Neural cell (in vitro differentiated cells): ENCODE measurements at regions not wholly inside any gene's neighbourhood (a gene's known extent, or its start where the extent isn't known, plus 50 kb on each side); places are given as distances from the start of the nearest gene placed in this dataset.

Experiments
- H2AFZ ChIP-seq: fragments of 200-600, 300-800 bp; sonication (generic), shearing (Covaris generic); 2 replicates; pipeline ENCODE4 v1.6.0; 2014; ENCODE audit warnings: low read depth, mild to moderate bottlenecking, antibody characterized with exemption, low read length, moderate library complexity
- H3F3A ChIP-seq: fragments of 200-600 bp; shearing (Covaris generic); 2 replicates; pipeline ENCODE4 v1.6.1; 2016; ENCODE audit warnings: mild to moderate bottlenecking, moderate library complexity, mixed read lengths, antibody characterized with exemption, low read length; ENCODE audit not compliant: insufficient read depth, poor library complexity, severe bottlenecking
- H3K27ac ChIP-seq: fragments of 200-600, 300-800 bp; sonication (generic), shearing (Covaris generic); 2 replicates; pipeline ENCODE4 v1.5.1; 2014; ENCODE audit warnings: mild to moderate bottlenecking, low read length, moderate library complexity
- H3K27me3 ChIP-seq: fragments of 300-800, 200-600 bp; sonication (generic), shearing (Covaris generic); 2 replicates; pipeline ENCODE4 v1.6.0; 2014; ENCODE audit warnings: mild to moderate bottlenecking, low read depth, low read length, moderate library complexity; ENCODE audit not compliant: insufficient read depth
- H3K36me3 ChIP-seq: fragments of 300-800, 200-600 bp; sonication (generic), shearing (Covaris generic); 2 replicates; pipeline ENCODE4 v1.5.1; 2014; ENCODE audit warnings: mild to moderate bottlenecking, antibody characterized with exemption, low read length, moderate library complexity; ENCODE audit not compliant: insufficient read depth
- H3K4me2 ChIP-seq: fragments of 300-800, 200-600 bp; sonication (generic), shearing (Covaris generic); 2 replicates; pipeline ENCODE4 v1.6.0; 2014; ENCODE audit warnings: mild to moderate bottlenecking, low read length
- H3K4me3 ChIP-seq: fragments of 300-800, 200-600 bp; sonication (generic), shearing (Covaris generic); 2 replicates; pipeline ENCODE4 v1.5.1; 2014; ENCODE audit warnings: mild to moderate bottlenecking, low read length, moderate library complexity
- H3K79me2 ChIP-seq: fragments of 200-600 bp; shearing (Covaris generic); replicated peaks from 2 replicates; pipeline ENCODE4 v1.6.0; 2014; ENCODE audit warnings: mild to moderate bottlenecking, low read length, moderate library complexity; ENCODE audit not compliant: insufficient read depth
- H3K9ac ChIP-seq: fragments of 300-800, 200-600 bp; sonication (generic), shearing (Covaris generic); 2 replicates; pipeline ENCODE4 v1.6.1; 2016; ENCODE audit warnings: mild to moderate bottlenecking, low read length, mixed read lengths
- H3K9me2 ChIP-seq: fragments of 200-600 bp; shearing (Covaris generic); 2 replicates; pipeline ENCODE4 v1.6.1; 2016; ENCODE audit warnings: mild to moderate bottlenecking, low read length, mixed read lengths; ENCODE audit not compliant: insufficient read depth
- H3K9me3 ChIP-seq: fragments of 200-600, 300-800 bp; sonication (generic), shearing (Covaris generic); 2 replicates; pipeline ENCODE4 v1.6.1; 2016; ENCODE audit warnings: mild to moderate bottlenecking, mixed run types, low read length, moderate library complexity, mixed read lengths
- H4K20me1 ChIP-seq: fragments of 200-600 bp; shearing (Covaris generic); 2 replicates; pipeline ENCODE4 v1.6.1; 2016; ENCODE audit warnings: mild to moderate bottlenecking, mixed run types; ENCODE audit not compliant: insufficient read depth
- CTCF ChIP-seq: fragments of 450-650 bp; IDR thresholded peaks from 2 replicates; pipeline ENCODE4 v1.5.1; 2014; ENCODE audit warnings: antibody characterized with exemption, mild to moderate bottlenecking, moderate library complexity; ENCODE audit not compliant: poor library complexity, severe bottlenecking
- EP300 ChIP-seq: fragments of 450-650 bp; conservative IDR thresholded peaks from 2 replicates; pipeline ENCODE4 v1.6.1; 2014; ENCODE audit warnings: antibody characterized with exemption, mild to moderate bottlenecking, moderate library complexity; ENCODE audit not compliant: poor library complexity, severe bottlenecking
- EZH2 ChIP-seq: fragments of 200-600, 300-800 bp; shearing (Covaris generic), sonication (generic); IDR thresholded peaks from 2 replicates; pipeline ENCODE4 v1.6.1; 2014; ENCODE audit warnings: antibody characterized with exemption, low read length, borderline replicate concordance, mild to moderate bottlenecking; ENCODE audit not compliant: insufficient read depth, poor library complexity, severe bottlenecking
- MXI1 ChIP-seq: fragments of 450-650 bp; conservative IDR thresholded peaks from 2 replicates; pipeline ENCODE4 v1.6.1; 2014; ENCODE audit warnings: antibody characterized with exemption, mild to moderate bottlenecking; ENCODE audit not compliant: poor library complexity, severe bottlenecking
- POLR2AphosphoS5 ChIP-seq: IDR thresholded peaks from 2 replicates; pipeline ENCODE4 v1.6.1; 2012
- RAD21 ChIP-seq: fragments of 450-650 bp; conservative IDR thresholded peaks from 2 replicates; pipeline ENCODE4 v1.6.1; 2014; ENCODE audit warnings: antibody characterized with exemption, mild to moderate bottlenecking, moderate library complexity
- REST ChIP-seq: IDR thresholded peaks from 2 replicates; pipeline ENCODE4 v1.6.1; 2012; ENCODE audit warnings: borderline replicate concordance
- SMC3 ChIP-seq: fragments of 450-650 bp; conservative IDR thresholded peaks from 2 replicates; pipeline ENCODE4 v1.6.1; 2014; ENCODE audit warnings: antibody characterized with exemption, mild to moderate bottlenecking, moderate library complexity; ENCODE audit not compliant: poor library complexity
- TAF1 ChIP-seq: IDR thresholded peaks from 2 replicates; pipeline ENCODE4 v1.6.1; 2012; ENCODE audit warnings: low read depth

DNA sequence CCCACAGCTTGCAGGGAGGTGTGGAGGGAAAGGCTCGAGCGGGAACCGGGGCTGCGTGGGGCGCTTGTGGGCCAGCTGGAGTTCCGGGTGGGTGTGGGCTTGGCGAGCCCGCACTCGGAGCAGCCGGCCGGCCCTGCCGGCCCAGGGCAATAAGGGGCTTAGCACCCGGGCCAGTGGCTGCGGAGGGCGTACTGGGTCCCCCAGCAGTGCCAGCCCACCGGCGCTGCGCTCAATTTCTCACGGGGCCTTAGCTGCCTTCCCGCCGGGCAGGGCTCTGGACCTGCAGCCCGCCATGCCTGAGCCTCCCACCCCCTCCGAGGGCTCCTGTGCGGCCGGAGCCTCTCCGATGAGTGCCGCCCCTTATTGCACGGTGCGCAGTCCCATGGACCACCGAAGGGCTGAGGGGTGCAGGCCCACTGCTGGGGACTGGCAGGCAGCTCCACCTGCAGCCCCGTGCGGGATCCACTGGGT lies 1242.2 kb upstream of the EYS start:
- no peaks in the 10 kb centered on the region for H3F3A ChIP-seq
- no peak overlapping the region for H3K4me3 ChIP-seq
- no peaks in the 10 kb centered on the region for H3K36me3 ChIP-seq
- no peaks in the 10 kb centered on the region for H4K20me1 ChIP-seq
- H3K9me2 ChIP-seq = no peaks in the 10 kb centered on the region
- no peak overlapping the region for H2AFZ ChIP-seq
- no peaks in the 10 kb centered on the region for H3K9me3 ChIP-seq
- no peak overlapping the region for H3K9ac ChIP-seq
- no peaks in the 10 kb centered on the region for H3K27me3 ChIP-seq
- TF ChIP-seq MXI1 (no peak), EP300 (no peak), SMC3 (no peak), REST (no peak), CTCF (no peak), POLR2AphosphoS5 (no peak), TAF1 (no peak), EZH2 (no peak), RAD21 (no peak)
- no peaks in the 10 kb centered on the region for H3K79me2 ChIP-seq
- no peak overlapping the region for H3K27ac ChIP-seq
- no peak overlapping the region for H3K4me2 ChIP-seq

DNA sequence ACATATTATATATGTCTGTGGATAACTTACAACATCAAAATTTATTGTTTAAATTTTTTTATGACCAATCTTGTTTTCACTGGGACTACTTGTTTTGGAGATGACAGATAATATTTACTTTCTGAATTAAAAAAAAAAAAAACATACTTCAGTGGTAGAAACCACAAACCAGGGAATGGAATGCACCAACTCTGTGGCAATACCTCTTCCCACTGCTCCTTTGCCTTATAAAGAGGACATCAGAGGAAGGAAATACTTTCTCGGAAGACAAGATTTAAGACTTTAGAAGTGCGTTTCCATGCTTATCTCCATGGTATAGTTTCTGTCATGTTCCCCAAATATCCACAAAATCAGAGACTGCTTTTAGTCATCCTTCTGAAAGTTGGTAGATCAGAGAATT lies 1241.1 kb upstream of the EYS start:
- no peaks in the 10 kb centered on the region for H3F3A ChIP-seq
- H2AFZ ChIP-seq = no peak overlapping the region
- no peaks in the 10 kb centered on the region for H3K27me3 ChIP-seq
- no peaks in the 10 kb centered on the region for H4K20me1 ChIP-seq
- TF ChIP-seq SMC3 (no peak), EP300 (no peak), EZH2 (no peak), CTCF (no peak), MXI1 (no peak), POLR2AphosphoS5 (no peak)
- no peaks in the 10 kb centered on the region for H3K79me2 ChIP-seq
- H3K36me3 ChIP-seq = no peaks in the 10 kb centered on the region
- no peak overlapping the region for H3K4me3 ChIP-seq
- H3K27ac ChIP-seq = no peak overlapping the region
- H3K9ac ChIP-seq = no peak overlapping the region
- no peak overlapping the region for H3K4me2 ChIP-seq
- H3K9me3 ChIP-seq = no peaks in the 10 kb centered on the region
- no peaks in the 10 kb centered on the region for H3K9me2 ChIP-seq
